ENCODE measurements at regions not wholly inside any gene's neighbourhood (a gene's known extent, or its start where the extent isn't known, plus 50 kb on each side); places are given as distances from the start of the nearest gene placed in this dataset.
"Not testable (repeated sequence)": the region's sequence is repeated elsewhere in the genome, so short reads cannot be mapped to it uniquely, and the experiment has no call there.

GRCh38 chr4:8674311-8674885 lies 81.8 kb downstream of the CPZ start:
- no peak overlapping the region for H3K4me3 ChIP-seq (replicated peaks in 1 of 2; ENCODE audit: low read depth in 2 of 2, low read length in 2 of 2)
- TF ChIP-seq CTCF (IDR thresholded peaks at IDR 0.05; ENCODE audit: low read depth, low read length): no peak
- DNase-seq (ENCODE audit: low read depth in 2 of 2): no peak

GRCh38 chr4:8673106-8673505 lies 80.5 kb downstream of the CPZ start:
- DNase-seq (ENCODE audit: low read depth in 2 of 2); H3K4me3 ChIP-seq (replicated peaks in 1 of 2; ENCODE audit: low read depth in 2 of 2, low read length in 2 of 2): not testable (repeated sequence)

GRCh38 chr4:8672486-8672885 lies 79.9 kb downstream of the CPZ start:
- no peak overlapping the region for H3K4me3 ChIP-seq (replicated peaks in 1 of 2; ENCODE audit: low read depth in 2 of 2, low read length in 2 of 2)
- no peak for TF ChIP-seq CTCF (IDR thresholded peaks at IDR 0.05; ENCODE audit: low read depth, low read length)
- DNase-seq (ENCODE audit: low read depth in 2 of 2): no peak

GRCh38 chr4:8671712-8672290 lies 79.2 kb downstream of the CPZ start:
- TF ChIP-seq CTCF (IDR thresholded peaks at IDR 0.05; ENCODE audit: low read depth, low read length): no peak
- no peak for DNase-seq (ENCODE audit: low read depth in 2 of 2)
- no peak overlapping the region for H3K4me3 ChIP-seq (replicated peaks in 1 of 2; ENCODE audit: low read depth in 2 of 2, low read length in 2 of 2)

Measured in cardiac fibroblast (primary cell).